ENCODE measurements at regions not wholly inside any gene's neighbourhood (a gene's known extent, or its start where the extent isn't known, plus 50 kb on each side); places are given as distances from the start of the nearest gene placed in this dataset.
A peak's percentile ranks its signal among the peaks of the same experiment; 100 is the strongest.

DNA sequence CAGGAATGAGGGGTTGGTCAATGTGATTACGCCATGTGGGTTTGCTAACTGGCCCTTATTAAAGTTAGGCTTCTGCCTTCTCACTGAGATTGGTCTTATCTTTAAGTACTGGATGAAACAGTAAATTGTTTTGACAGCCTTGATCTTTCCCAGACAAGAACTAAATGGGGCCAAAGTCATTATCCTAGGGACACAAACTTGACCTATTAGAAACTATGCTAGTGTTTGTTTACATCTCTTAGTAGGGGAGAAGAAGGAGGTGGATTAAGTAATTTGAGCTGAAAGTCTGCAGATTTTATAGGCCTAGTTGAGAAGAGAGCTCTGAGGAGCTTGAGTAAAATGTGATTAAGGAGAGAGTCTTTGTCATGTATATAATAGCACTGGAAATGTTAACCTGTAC lies 386.9 kb downstream of the HTR7 start:
- no peak overlapping the region for H3K4me3 ChIP-seq (ENCODE audit: low read depth, low read length)
- no peak for DNase-seq (ENCODE audit: low read depth)

DNA sequence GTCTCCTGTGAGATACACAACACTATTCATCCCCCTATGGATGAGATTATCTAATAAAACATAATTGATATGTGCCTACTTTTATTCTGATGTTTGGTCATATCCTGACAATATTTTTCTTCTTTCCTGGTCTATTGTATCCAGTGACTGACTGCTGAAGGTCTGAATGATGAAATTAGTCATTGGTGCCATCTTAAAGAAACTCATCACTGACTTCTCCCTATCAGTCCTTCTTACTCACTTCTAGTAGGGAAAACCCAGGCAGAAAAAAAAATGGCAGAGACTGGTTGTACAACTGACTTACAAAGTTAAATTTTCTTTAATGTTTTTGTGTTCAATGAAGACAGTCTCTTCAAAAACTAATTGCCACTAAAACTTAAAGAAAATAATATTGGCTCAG lies 377.4 kb downstream of the HTR7 start:
- no peak overlapping the region for H3K4me3 ChIP-seq (ENCODE audit: low read depth, low read length)
- DNase-seq (ENCODE audit: low read depth) = no peak

DNA sequence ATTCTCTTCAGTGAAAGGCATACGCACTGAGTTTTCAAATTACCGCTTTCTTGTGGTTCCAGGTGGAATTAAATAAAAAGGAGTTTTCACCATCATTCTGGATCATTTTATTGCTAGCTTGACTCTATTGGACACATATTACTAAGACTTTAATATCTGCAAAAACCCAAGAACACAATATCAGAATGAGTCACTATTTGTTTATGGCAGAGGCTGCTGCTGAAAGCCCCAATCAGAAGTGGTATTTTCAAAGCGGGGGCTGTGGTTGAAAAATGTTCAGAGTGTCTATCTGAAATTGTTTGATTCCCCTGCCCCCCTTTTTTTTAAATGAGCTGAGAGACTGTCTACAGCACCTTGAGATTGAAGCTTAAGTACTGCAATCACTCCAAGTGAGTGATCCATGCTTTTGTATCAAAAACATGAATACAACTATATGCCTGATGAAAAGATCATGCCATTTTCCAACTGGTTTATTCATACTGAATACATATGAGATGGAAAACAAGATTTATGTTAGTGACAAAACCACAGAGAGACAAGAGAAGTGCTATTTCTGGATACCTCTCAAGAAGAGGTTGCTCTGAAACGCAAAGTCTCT lies 376.4 kb downstream of the HTR7 start:
- DNase-seq (ENCODE audit: low read depth) = no peak
- H3K4me3 ChIP-seq (ENCODE audit: low read depth, low read length) = no peak overlapping the region

DNA sequence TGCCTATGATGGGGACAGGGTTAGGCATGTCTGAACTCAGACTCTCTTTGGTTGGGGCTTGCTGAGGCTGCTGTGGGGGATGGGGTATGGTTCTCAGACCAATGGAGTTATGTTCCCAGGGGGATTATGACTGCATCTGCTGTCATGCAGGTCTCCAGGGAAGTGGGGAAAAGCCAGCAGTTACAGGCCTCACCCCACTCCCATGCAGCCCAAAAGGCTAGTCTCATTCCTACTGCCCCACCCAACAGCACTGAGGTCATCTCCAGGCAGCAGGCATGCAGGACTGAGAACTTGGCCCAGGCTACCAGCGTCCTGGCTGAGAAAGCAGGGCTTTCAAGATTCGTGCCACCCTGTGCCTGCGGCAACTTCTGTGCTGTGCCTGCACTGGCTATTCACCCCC lies 373.3 kb downstream of the HTR7 start:
- H3K4me3 ChIP-seq (ENCODE audit: low read depth, low read length) = no peak overlapping the region

DNA sequence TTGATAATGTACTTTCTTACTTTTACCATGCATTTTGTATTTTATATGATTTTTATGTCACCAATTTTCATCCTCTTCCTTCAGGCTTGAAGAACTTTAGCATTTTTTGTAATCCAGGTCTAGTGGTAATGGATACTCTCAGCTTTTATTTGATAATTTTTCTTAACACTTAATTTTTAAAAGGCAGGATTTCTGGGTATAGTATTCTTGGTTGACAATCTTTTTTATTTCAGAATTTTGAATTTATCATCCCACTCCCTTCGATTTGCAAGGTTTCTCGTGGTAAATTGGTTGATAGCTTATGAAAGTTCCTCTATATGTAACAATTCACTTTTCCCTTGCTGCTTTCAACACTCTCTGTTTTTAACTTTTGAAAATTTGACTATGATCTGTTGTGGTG lies 363.7 kb downstream of the HTR7 start:
- H3K4me3 ChIP-seq (ENCODE audit: low read depth, low read length) = no peak overlapping the region
- DNase-seq (ENCODE audit: low read depth) = no peak

More for the DNA sequence above, 373.3 kb downstream of the HTR7 start:
- no peak for DNase-seq (ENCODE audit: low read depth)

DNA sequence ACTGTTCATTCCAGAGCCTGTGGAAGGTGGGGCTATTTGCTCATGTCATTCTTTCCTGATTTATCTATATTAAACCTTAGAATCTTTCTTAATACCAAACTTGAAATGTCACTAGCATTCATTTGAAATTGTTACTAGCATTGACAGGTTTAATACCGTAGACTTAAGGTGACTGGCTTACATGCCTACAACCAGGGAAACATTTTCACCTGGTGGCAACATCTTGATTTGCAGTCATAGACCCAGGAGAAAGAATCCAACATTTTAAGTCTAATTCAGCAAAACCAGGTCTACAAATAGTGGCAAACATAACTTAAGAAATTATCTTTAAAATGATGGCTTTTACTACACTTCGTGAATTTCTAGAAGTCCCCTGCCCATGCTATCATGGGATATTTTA lies 353.7 kb downstream of the HTR7 start:
- DNase-seq (ENCODE audit: low read depth) = no peak
- H3K4me3 ChIP-seq (ENCODE audit: low read depth, low read length) = no peak overlapping the region

DNA sequence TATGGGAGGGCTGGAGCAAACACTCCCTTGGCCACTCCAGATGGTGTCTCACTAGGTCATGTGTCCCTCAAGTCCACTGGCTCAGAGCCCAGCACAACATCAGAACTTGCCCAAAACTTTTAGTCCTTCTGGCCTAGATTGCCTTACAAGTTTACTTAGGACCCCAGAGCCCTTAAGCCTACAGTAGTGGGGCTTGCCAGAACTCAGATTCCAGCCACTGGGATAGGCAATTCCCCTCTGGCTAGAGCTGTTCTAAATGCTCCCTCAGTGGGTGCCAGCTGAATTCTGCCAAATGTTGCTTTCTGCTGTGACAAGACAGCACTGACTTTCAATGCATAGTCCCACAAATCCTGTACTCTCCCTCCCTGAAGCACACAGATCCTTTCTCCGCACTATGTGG lies 331.1 kb downstream of the HTR7 start:
- no peak for DNase-seq (ENCODE audit: low read depth)
- H3K4me3 ChIP-seq (ENCODE audit: low read depth, low read length) = no peak overlapping the region

DNA sequence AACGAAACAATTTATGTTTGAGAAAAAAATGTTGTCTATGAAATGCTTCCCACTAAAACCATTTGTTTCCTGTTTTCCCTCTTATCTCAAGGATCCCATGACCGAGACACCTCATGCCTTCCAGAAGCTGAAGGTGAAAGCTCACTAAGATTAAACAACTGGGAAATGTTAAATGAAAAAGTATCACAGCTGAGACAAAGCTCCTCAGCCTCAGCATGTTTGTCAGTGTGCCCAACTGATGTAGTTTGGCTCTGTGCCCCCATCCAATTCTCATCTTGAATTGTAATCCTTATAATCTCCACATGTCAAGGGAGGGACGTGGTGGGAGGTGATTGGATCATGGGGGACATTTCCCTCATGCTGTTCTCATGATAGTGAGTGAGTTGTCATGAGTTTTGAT lies 327.3 kb downstream of the HTR7 start:
- DNase-seq (ENCODE audit: low read depth) = no peak
- H3K4me3 ChIP-seq (ENCODE audit: low read depth, low read length) = no peak overlapping the region

DNA sequence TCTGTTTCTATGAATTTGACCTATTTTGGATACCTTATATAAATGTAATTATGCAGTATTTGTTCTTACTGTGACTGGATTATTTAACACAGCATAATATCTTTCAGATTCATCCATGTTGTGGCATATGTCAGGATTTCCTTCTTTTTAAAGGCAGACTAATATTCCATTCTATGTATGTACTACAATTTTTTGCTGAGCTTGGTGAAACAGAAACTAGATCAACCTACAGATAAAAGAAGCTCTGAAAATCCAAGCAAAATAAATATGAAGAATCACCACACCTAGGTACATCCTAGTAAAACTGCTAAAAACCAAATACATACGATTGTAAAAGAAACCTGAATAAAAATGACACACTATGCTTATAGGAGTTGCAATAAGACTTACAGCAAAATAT lies 300.5 kb downstream of the HTR7 start:
- DNase-seq (ENCODE audit: low read depth) = no peak
- no peak overlapping the region for H3K4me3 ChIP-seq (ENCODE audit: low read depth, low read length)

DNA sequence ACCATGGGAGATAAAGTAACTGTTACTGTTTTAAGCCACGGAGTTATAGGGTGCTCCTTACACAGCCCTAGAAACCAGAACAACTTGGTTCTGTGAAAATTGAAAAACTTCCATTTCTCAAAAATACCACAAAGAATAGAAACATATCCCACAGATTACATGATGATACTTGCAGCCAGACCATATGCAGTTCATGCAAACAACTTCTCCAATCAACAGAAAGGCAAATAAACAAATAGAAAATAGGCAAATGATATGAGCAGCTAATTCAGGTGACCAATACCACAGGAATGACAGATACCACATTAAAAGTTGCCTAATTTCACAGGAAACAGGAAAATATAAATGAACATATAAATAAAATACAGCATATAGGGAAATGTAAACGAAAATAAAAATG lies 297.5 kb downstream of the HTR7 start:
- no peak for DNase-seq (ENCODE audit: low read depth)
- H3K4me3 ChIP-seq (ENCODE audit: low read depth, low read length) = no peak overlapping the region

DNA sequence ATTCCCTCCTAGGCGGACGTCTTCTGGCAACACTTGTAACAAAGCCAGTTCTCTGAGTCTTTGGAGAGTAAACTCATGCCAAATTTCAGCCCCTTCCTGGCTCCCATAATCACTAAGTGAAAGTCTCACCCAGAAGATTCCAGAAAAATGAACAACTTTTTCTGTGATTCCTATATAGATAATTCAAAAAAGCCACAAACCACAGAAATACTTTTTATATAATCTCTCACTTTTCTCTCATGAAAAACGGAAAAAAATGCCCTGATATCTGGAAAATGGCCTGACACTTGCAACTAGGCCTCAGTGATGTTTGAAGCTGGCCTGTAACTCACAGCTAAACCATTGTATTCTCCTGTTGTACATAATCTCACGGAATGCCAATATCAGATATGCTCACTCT lies 296.2 kb downstream of the HTR7 start:
- no peak for DNase-seq (ENCODE audit: low read depth)
- H3K4me3 ChIP-seq (ENCODE audit: low read depth, low read length) = no peak overlapping the region

DNA sequence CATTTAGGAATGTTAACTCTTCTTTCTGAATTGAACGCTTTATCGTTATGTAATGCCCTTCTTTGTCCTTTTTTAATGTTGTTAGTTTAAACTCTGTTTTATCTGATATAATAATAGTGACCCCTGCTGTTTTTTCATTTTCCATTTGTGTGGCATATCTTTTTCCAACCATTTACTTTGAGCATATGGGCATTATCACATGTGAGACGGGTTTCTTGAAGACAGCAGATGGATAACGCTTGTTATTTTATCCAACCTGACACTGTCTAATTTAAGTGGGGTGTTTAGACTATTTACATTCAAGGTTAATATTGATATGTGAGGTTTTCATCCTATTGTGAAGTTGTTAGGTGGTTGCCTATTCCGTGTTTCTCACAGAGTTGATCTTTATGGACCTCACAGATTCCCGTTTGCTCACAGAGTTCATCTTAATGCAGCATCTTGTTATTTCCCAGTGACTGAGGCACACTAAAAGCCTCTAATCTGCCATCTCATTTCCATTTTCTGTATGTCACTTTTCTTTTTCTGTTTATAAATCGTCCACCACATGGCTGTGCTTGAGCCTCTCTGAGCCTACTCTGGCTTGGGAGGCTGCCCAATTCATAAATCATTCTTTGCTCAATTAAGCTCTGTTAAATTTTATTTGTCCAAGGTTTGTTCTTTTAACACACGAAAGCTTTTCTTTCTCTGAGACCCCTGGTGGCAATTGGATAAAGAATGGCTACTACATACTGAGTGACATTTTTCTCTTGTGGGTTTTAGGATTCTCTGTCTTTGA lies 286.2 kb downstream of the HTR7 start:
- no peak for DNase-seq (ENCODE audit: low read depth)
- H3K4me3 ChIP-seq (ENCODE audit: low read depth, low read length) = no peak overlapping the region

DNA sequence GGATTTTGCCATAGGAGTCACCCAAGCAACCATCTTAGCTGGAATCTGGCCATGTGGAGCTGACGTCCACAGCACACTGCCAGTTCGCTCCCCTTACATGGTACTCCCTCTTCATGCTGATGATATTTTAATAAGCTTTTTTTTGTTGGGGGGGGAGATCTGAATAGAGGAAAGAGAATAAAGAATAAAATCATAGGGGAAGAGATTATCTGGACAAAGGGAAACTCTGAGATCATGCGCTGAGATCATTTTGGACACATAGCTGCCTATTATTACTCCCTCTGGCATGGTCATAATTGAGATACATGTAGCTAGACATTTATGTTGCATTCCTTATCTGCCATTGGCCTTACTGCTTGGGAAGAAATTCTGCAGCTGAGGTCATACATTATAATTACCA lies 282.7 kb downstream of the HTR7 start:
- no peak overlapping the region for H3K4me3 ChIP-seq (ENCODE audit: low read depth, low read length)
- no peak for DNase-seq (ENCODE audit: low read depth)

DNA sequence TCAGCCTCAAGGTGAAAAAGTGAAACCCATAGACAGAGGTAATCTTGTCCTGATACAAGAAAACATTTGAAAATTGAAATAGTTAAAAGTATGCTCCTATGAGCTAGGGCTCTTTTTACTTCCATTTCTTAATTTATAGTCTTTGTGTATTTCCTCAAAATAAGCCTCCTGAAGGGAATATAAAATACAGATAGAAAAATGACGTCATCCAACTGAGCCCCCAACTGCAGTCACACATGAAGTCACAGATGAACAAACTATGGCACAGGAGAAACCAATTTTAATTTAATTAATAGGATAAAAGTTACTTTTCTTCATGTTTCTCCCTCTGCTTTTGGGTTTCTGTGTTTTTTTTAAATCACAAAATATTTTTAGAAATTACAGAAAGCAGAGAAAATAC lies 280.3 kb downstream of the HTR7 start:
- DNase-seq (ENCODE audit: low read depth) = no peak
- no peak overlapping the region for H3K4me3 ChIP-seq (ENCODE audit: low read depth, low read length)

DNA sequence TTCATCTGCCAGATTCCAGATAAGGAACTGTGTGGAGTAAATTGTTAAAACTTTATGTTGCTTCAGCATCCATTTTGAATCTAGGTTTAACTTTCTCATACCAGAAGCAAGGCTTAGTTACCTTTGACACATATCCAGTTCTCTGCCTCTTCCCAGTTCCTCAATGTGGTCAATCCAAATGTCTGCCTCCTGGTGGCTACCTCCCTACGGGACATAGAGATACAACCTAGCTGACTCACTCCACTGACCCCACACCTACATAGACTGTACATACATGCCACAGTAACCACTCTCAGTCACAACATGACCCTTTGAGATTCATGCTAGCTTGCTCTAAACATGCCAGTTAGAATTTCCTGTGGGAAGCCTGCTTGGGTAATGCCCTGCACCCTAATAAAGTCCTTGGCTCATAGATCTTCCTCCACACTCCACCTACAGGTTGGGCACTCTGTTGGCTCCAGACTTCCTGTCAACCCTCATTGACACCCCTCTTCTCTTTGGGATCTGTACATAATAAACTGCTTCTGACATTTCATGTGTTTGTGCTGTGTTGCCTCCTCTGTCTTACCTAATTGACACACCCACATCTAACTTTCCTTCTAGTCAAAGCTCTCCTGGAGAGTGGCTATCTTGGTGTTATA lies 278.1 kb downstream of the HTR7 start:
- no peak overlapping the region for H3K4me3 ChIP-seq (ENCODE audit: low read depth, low read length)
- DNase-seq (ENCODE audit: low read depth) = peak; percentile 50

DNA sequence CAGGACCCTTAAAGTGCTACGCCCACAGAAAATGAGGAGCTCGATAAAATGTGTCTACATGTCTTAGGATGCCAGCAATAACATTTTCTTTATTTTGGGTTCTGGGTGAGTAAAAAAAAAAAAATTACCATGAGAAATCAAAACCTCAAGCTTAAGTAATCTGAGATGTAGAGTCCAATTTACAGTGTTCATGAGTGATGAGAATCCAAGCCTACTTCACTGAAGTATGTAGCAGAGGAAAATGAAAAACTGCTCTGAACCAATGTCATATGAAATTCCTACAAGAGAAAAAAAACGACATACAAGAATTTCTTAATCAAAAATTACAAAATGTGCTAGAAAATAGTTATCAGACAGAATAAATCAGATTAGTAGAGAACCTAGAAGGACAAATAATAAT lies 274.4 kb downstream of the HTR7 start:
- H3K4me3 ChIP-seq (ENCODE audit: low read depth, low read length) = no peak overlapping the region
- DNase-seq (ENCODE audit: low read depth) = no peak

DNA sequence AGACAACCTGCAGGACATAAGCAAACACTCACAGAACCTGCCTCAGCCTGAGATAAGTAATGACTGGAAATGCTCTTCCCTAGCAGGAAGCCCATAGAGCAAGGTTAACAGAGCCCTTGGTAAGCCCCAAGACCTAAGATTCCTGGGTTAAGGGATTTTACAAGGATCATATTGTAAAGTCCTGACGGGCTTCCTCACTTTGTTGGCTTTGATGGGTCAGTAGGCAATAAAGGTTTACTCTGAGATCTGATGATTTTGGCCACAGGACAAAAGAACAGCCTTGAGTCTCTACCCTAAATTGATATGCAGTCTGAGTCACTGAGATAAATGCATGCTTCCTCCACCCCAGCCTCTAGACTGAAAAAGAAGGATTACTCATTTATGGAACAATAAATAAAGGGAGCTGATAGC lies 270.8 kb downstream of the HTR7 start:
- DNase-seq (ENCODE audit: low read depth) = peak; percentile 43

DNA sequence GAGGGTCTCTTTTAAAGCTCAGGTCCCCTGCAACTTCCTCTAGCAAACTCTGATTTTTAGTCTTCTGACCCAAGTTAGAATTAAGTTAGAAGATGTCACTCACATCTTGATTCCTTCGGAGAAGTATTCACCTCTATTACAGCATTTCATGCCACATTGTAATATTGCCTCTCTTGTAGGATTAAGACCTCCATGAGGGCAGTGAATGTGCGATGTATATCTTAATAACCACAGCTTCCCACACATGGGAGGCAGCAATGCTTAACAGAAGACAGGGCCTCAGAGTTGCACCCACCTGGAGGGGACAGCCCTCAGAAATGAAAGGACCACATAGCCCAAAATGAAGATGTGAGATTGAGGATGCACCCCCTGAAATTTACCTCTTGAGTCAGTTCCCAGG lies 270.3 kb downstream of the HTR7 start:
- no peak overlapping the region for H3K4me3 ChIP-seq (ENCODE audit: low read depth, low read length)
- DNase-seq (ENCODE audit: low read depth) = no peak

More for the DNA sequence above, 270.8 kb downstream of the HTR7 start:
- H3K4me3 ChIP-seq (ENCODE audit: low read depth, low read length) = no peak overlapping the region

DNA sequence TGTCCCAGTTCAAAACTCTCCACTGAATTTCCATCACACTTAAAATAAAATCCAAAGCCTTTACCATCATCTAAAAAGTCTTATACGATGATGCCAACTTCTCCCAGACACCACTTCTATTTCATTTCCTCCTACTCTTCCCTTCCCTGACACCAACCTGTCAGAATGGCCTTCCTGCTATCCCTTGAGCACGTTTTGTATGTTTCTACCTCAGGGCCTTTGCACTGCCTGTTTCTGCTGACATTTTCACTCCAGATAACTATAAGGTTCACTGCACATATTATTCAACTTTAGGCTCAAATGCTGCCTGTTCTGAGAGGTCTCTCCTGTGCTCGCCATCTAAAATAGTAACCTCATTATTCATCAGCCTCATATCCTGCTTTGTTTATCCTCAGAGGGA lies 269.6 kb downstream of the HTR7 start:
- H3K4me3 ChIP-seq (ENCODE audit: low read depth, low read length) = no peak overlapping the region
- DNase-seq (ENCODE audit: low read depth) = no peak

DNA sequence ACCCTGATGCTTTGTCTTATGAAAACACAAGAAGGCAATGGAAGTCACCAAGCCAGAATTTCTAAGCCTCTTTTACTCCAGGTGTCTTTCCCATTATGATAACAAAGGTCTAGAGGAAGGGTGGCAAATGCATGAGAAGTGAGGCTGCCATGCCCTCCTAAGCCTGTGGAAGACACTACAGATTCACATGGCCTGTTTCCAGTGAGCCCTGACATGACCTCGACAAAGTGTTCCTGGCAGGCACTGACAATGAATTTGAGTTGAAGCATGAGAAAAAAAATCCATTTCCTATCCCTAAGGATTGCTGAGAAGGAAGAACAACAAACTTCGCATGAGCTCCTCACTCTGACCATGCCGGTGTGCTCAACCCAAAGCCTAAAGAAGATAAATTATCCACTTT lies 268.0 kb downstream of the HTR7 start:
- peak; percentile 42 for DNase-seq (ENCODE audit: low read depth)
- H3K4me3 ChIP-seq (ENCODE audit: low read depth, low read length) = no peak overlapping the region

DNA sequence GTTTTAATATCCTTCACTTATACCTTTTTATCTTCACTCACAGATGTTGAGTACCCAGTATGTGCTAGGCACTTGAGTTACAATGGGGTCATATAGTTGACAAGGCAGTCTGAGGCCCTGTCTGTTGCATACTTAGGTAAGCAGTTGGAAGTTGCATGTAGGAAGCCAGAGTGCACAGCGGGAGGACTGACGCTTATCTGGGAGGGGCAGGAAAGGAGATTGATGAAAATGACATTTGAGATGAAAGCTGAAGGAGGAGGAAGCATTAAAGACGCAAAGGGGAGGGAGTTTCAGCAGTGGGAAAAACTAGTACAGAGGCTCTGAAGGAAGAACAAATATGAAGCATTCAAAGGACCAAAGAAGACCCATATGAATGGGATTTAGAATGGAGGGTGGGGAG lies 266.2 kb downstream of the HTR7 start:
- no peak for DNase-seq (ENCODE audit: low read depth)
- H3K4me3 ChIP-seq (ENCODE audit: low read depth, low read length) = no peak overlapping the region

All from skeletal muscle cell (primary cell).